NCI-H82 treated with DMSO at 0.1 percent for 48 hours (cell line): ENCODE measurements at regions not wholly inside any gene's neighbourhood (a gene's known extent, or its start where the extent isn't known, plus 50 kb on each side); places are given as distances from the start of the nearest gene placed in this dataset.

Experiments
- DNase-seq: peaks from one replicate; lab custom pipeline; 2025; ENCODE audit not compliant: unreplicated experiment; lab: John Stamatoyannopoulos, UW

DNA sequence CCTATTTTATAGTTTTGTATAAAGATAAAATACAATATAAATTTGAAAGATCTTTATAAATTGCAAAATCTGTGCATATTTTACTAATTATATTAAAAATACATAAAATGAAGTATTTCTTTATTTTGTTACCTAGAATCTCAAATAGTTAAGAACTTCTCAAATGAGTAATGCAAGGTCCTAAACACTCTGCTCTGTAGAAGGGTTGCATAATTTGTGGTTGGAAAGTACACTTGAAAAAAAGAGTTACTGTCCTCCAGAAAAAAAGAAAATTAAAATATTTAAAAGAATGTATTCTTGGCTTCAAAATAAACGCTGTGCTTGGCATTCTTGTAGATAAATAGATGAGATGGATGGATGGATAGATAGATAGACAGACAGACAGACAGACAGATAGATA lies 428.8 kb upstream of the CDH6 start:
- DNase-seq, result no peak

DNA sequence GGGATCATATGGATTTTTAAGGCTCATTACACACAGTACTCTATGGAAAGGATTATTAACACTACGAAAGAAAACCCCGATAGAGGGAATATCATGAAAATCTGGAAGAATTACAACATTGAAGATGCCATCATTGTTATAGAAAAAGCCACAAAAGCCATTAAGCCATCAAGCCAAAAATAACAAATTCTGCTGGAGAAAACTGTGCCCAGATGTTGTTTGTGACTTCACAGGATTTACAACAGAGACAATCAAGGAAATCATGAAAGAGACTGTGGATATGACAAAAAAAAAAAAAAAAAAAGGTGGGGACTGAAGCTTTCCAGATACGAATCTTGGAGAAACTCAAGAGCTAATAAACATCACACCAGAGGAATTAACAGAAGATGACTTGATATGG lies 433.8 kb upstream of the CDH6 start:
- DNase-seq, result no peak

DNA sequence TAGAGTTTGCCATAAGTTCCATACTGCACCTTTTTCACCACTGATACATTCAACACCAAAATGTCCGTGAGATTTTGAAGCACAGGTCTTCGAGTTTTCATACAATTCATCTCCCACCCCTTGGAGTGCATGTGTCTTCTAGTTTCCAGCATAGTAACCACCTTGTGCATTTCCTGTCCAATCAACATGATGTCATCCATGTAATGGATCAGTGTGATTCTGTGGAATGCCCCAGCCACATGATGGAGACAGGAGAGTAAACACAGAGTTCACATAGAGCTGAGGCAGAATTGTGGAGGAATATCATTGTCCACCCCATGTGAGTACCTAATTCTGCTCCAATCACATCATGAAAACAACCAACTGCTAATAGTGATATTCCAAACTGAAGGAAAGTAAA lies 441.5 kb upstream of the CDH6 start:
- no peak for DNase-seq

DNA sequence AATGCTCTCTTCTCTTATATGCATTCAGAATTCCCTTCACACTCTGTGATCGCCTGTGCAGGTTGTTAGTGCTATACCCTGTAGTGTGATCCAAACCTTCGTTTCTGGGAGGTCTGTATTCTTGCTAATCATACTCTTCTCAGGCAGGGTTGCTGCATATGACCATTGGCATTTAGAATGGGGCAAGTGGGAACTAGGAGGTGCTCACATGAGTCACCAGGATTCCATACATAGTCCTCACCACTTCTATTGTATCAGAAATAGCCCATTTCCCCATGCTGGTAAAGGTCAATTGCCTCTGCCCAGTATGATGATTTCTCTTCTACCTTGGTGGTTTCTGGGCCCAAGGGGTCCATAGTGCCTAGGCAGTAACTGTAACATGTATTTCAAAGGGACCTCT lies 443.5 kb upstream of the CDH6 start:
- no peak for DNase-seq

DNA sequence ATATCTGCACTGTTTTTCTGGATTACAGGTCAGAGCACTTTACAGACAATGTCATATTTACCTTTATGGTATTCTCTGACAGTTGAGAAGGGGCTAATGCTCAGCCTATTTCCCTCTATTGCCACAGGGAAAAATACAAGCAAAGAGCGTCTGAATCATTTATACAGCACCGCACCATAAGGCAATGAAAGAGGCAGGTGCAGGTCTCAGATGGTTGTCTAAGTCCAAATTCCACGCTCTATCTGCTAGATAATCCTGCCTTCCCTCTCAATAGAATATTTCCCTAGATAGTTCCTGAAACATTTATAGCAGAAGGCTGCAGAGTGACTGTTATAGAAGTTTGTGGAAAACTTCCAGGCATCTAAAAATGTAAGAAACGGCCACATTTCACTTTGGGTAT lies 446.1 kb upstream of the CDH6 start:
- no peak for DNase-seq

DNA sequence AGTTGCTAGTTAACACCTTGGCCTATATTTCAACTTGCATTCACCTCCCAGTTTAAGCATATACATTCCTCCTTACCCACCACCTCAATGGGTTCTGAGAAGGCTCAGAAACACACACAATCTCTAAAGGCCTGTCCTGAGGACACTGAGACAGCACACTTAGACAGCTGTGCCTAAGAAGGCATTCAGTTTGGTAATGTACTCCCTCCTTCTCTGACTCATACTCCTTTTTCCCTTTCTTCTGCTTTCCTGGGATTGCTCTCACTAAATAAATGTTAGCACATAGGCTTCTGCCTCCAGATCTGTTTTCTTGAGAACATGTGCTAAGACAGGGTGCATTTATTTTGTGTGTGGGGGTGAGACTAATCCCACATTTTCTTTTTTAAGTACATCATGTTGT lies 456.8 kb upstream of the CDH6 start:
- no peak for DNase-seq

DNA sequence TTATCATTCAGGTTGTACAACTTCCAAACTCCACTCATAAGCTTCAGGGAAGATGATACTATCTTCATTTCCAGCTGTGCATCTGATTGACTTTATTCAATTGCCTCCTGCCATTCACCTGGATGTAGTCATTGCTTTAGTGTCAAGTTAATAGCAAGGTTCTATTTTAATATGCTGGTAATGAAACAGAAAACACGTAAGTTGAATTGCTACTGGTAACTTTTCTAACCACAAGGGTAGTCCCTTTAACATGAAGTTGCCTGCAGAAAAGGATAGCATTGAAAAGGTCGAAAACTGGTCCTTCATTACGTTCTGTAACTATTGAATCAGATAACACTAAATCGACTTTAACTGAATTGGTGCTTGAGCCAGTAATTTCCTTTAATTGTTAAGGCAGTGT lies 459.4 kb upstream of the CDH6 start:
- DNase-seq, result no peak

DNA sequence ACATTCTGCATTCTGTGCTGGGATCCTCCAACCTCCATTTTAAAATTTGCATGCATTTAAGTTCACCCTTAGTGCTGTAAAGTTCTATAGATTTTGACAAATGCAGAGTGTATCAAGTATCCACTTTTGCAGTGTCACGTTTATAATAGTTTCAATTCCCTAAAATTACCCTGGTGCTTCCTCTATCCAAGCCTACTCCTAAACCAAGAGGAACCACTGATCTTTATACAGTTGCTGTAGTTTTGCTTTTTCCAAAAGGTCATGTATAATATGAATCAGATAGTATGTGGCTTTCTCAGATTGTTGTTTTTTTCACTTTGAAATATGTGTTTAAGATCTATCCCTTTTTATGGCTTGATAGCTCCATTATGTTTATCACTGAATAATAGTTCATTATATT lies 468.4 kb upstream of the CDH6 start:
- DNase-seq, result no peak

DNA sequence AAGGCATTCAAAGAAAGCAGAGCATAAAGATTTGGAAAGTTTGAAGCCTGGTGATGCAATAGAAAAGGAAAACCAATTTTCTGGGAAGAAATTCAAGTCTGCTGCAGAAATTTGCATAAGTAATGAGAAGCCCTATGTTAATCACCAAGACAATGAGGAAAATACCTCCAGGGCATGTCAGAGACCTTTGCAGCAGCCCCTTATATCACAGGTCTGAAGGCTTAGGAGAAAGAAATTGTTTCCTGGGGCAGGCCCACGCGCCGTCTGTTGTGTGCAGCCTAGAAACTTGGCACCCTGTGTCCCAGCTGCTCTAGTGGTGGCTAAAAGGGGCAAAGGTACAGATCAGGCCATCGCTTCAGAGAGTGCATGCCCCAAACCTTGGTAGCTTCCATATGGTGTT lies 495.3 kb upstream of the CDH6 start:
- DNase-seq, result no peak

DNA sequence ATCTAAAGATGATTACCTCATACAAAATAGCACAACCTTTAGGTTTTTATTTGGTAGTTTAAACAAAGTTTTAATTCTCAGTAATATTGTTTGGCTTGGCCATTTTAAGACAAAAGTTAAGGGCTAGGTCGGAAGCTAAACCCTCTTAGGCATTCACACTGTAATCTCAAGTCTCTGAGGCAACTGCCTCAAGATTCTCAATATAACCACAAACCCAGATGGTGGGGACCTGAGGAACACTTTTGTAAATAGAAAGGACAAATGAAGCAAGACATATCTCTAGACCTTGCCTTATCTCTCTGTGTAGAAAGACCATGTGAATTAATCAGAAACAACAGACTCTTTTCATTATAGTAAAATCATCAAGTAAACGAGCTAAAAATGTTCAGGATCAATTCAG lies 500.2 kb upstream of the CDH6 start:
- DNase-seq, result no peak

DNA sequence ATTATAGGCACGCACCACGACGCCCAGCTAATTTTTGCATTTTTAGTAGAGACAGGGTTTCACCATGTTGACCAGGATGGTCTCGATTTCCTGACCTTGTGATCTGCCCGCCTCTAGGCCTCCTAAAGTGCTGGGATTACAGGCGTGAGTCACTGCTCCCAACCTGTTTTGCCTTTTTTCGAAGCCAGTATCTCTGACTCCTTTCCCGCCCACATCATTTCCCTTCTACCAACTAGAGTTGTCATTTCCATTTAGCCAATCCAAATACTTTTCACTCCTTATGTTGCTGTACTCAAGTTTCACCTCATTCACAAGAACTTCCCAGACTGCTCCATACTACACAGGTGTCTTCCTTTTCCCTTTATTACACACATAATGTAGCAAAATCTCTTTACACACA lies 502.6 kb upstream of the CDH6 start:
- DNase-seq, result no peak

DNA sequence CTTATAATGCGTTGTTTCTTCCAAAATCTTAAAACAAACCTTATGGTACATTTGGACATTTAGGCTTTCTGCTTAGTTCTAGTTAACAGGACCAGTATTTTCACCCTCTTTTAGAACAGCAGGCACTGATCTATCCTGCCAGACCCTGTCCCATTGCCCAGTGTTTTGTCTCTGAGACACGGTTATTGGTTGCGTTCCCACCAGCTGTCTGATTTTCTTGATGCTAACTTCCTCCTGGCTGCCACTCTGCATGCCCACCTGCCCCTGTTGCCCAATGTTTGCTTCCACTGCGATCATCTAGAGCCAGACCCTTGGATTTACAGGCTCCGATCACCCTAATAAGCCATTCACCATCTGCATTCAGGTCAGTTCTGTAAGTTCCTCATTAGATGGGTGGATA lies 506.0 kb upstream of the CDH6 start:
- DNase-seq, result no peak

DNA sequence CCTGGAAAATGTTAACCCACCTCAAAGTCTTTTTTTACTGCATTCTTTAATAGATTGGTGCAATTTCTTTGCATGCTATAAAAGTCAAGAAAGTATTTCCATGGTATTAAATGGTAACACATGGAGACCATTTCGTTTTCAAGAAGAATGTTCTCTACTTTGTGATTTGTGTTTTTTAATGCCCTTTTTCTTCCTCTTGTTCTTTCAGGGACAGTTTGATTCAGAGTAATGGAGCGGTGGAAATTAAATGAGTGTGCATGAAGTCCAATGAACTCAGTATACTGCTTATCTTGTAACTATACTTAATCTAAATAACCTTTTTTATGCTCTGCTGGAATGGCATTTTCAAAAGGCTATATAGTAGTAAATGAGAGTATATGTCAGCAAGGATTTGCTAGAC lies 507.0 kb upstream of the CDH6 start:
- DNase-seq, result no peak

DNA sequence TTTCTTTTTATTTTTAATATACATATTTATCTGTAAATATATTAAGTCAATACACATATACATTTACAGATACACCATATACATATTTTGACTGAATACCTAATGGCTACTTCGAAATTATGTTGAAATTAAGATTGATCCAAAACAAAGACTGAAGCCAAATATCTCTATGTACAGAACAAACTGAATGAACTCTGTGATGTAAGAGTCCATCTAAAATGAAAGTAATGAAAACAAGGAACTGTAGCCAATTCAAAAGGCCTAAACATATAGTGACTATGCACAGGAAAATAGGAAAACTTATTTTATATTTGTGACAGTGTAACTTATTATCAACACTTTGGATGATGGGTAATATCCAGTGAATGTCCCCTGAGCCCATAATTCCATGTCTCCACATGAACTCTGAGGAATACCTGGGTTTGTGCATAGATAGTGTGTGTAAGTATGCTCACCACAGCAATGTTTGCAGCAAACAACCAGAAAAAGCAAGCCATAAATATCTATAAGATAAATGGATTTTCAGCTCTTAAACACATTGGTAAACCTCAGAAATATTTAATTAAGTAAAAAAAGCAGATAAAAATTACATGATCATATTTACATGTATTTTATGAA lies 517.2 kb upstream of the CDH6 start:
- no peak for DNase-seq

DNA sequence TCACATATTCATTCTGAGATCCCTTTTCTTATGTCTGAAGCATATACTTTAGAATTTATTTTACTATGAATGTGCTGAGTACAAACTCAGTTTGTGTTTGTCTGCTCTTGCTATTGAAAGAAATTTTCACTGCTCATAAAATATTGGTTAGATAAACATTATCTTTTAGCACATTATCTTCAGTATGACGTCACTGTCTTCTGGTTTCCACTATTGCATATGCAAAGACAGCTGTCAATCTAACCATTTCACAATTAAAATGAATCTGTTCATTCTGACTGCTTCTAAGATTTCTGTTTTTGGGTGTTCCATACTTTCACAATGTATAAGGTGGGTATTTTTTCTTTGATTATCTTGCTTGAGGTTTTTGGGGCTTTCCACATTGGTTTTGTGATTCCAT lies 526.2 kb upstream of the CDH6 start:
- DNase-seq, result no peak

DNA sequence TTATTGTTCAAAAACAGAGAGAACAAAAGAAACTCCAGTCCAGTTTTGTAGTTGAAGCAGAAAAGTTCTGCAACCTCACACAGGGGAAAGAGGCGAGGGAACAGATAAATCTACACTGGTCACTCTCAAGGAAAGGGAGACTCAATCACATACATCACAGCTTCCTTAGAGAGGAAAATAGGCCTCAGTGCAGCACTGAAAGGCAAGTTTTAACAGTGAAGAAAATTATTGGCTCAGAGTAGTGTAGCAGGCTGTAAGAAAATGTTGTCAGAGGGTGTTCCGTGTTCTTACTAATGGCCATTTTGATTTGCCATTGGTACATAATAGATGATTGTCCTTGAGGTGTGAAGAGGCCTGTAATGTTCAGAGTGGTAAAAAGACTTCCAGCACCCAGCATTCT lies 530.0 kb upstream of the CDH6 start:
- no peak for DNase-seq

DNA sequence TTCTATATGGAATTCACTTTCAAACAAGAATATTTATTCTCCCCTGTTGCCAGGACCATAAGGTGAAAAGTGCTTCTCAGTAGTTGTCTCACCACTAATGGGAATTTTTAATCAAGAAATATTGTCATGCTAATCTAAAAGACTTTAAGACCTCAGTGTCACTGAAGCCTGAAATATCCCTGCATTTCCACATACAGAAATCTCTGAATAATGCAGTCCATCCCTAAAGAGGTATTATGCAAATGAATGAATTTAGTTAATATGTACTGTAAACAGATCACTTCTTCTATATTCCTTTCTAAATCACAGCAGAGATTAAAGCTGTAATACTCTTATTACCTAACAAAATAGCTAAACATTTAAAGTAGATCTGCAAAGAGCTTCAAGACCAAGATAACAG lies 531.1 kb upstream of the CDH6 start:
- no peak for DNase-seq

DNA sequence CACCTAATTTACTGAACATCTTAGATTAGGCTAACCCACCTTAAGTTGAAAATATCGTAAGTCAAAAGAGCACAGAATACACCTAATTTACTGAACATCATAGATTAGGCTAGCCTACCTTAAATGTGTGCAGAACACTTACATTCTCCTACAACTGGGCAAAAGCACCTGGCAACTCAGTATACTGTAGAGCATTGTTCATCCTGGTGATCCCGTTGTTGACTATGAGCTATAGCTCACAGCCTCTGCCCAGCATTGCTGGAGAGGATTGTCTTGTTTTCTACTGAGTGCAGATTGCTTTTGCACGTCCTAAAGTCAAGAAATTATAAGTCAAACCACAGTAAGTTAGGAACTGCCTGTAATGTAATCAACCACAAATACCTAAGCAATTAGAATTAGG lies 531.8 kb upstream of the CDH6 start:
- no peak for DNase-seq

DNA sequence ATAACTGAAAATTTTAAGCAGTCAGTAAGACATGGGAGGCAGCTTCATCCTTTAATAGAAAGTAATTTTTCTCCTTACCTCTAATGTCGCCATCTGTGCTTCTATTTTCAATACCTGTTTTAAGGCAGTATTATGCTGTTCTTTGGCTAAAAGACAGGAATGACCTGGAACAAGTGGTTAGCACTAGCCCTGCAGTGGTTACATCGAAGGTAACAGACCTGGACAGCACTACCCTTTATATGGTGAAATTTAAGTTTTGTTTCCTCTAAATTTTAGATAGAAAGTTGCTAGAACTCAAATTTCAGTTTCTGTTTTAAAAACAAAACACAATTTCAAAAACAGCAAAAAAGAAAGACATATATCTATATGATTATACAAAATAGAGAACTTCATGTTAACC lies 534.1 kb upstream of the CDH6 start:
- DNase-seq, result no peak

DNA sequence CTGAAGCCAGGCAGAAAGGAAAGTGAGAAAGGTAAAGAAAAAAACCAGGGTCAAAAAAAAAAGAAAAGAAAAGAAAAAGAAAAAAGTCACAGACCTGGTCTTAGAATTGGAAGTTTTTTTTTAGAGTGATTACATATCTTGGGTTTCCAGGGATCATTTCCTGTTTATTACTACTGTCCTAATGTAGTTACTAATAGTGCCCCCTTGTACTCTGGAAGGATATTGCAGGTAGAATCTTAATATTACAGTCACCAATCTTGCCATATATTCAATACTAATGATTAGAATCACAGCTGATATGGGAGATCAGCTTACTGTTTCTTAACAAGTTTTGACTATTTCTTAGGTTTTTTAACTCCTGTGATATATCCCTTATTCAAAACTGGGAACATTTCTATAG lies 543.2 kb upstream of the CDH6 start:
- no peak for DNase-seq

DNA sequence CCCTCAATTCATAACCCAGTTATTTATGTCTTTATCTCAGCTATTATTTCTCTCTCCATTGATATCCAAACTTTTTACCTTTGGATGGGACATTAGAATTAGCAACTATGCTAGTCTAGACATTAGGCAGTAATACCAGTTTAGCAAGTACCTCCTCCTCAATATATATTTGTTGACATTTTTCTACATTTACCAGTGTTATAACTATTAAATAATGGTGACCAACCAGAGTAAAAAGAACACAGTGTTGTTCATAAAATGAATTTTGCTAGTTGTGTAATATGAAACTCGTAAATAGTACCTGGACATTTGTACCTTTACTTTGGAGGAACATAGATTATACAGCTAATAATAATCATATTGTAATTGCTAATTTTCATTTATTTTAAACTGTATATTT lies 554.6 kb upstream of the CDH6 start:
- no peak for DNase-seq

DNA sequence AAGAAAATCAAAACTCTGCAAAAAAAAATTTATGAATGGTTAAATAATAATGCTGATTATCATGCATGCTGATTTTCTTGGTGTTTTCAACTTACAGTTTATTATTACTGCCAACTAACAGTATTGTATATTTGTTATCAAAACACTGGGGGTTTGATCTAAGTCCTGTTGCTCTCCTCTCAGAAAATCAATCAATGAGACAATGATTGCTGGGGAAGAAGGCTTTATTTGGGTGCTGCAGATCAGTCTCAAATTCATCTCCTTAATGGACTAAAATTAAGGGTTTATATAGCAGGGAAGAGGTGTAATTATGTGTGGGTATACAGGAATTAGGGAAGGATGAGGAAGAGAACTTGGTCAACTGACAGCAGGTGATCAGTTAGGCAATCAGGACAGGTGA lies 565.5 kb upstream of the CDH6 start:
- no peak for DNase-seq

DNA sequence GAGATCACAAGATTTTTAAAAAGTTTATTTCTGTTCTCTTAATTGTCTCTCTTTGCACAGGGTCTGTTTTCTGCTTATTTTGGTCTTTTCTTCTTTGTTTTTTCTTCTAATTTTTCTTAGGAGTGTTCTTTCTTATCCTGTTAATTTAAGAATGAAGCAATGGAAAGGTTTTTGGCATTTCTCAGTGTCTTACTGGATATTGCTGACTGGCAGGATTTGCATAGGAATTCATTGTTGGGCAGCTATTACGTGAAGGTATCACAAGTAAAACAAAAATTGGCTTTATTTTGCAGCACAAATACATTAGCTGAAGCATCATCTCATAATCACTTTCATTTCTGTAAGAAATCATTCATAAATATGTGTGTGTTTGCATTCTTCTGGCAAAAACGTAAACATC lies 566.9 kb upstream of the CDH6 start:
- no peak for DNase-seq

DNA sequence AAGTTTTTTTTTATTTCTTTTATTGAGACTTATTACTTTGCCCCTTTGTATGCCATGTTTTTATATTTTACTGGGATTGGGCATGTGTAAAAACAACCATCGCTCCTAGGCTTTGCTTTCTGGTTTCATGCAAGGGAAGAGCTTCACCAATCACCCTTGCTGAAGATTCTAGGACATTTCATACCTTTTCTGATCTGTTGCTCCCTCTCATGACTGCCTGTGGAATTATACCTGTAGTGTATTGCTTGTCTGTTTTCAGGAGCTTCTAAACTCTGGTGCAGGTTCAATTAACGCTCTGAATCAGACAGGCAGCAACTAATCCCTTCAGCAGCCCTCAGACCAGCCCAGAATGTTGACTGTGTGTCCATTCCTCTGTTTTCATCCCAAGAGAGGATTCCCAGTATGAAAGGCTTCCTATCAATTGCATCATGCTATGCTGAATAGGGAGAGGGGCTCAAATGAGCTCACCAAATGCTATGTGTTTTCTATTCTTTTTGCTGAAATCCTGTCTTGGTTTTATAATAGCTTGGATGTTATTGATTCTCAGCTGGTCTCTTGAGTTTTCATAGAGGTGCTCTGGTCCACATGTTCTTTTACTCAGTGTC lies 572.9 kb upstream of the CDH6 start:
- no peak for DNase-seq
